Lower leg skin (tissue), 4 donors: ENCODE measurements at regions not wholly inside any gene's neighbourhood (a gene's known extent, or its start where the extent isn't known, plus 50 kb on each side); places are given as distances from the start of the nearest gene placed in this dataset.

Experiments used
- DNase-seq, 2 donors: peaks; one replicate each; pipeline ENCODE4 v3.0.0-alpha.2; 2019; ENCODE audit warnings: low spot score in 2 of 2
- H3K4me3 ChIP-seq: fragments of 200-600 bp; sonication (generic); 2 replicates; pipeline ENCODE4 v1.5.1; 2017; ENCODE audit warnings: mild to moderate bottlenecking, low read depth; ENCODE audit not compliant: poor library complexity, severe bottlenecking
- CTCF ChIP-seq, 3 donors: fragments of 450-650 bp; IDR thresholded peaks; one replicate each; pipeline ENCODE4 v1.5.1; 2016; ENCODE audit warnings: antibody characterized with exemption in 3 of 3, mild to moderate bottlenecking in 3 of 3, moderate library complexity in 2 of 3
- POLR2A ChIP-seq, 2 donors: fragments of 450-650 bp; IDR thresholded peaks; one replicate each; pipeline ENCODE4 v1.6.1; 2016 to 2017; ENCODE audit warnings: antibody characterized with exemption in 2 of 2, mild to moderate bottlenecking in 1 of 2, moderate library complexity in 1 of 2
- WGBS, 2 donors: methylation state at CpG; one replicate each; pipeline ENCODE4 v1.1.5; 2018; 5-methylcytosine and 5-hydroxymethylcytosine counted together
- intact Hi-C: fragments of 100-400 bp; cut with DNase I; formaldehyde crosslinking; loops from one replicate; pipeline ENCODE4 v1.15.0; 2023; ENCODE audit warnings: low total_unique reads

- DNase-seq, result no peak
- no peak overlapping the region for H3K4me3 ChIP-seq
- 20 to 26% methylated on average over 1 of the region's 1 CpG for WGBS, 2 donors
- TF ChIP-seq POLR2A (IDR thresholded peaks at IDR 0.05) (no peak), CTCF (IDR thresholded peaks at IDR 0.05) (no peak)
- intact Hi-C loops, result no loop called here
Observed at GRCh38 chr4:77308843-77309242, 151.8 kb downstream of the CCNG2 start.

GRCh38 chr4:77309496-77309895, 152.5 kb downstream of the CCNG2 start:
- H3K4me3 ChIP-seq, result no peak overlapping the region
- no peak for TF ChIP-seq POLR2A (IDR thresholded peaks at IDR 0.05)
- no peak for TF ChIP-seq CTCF (IDR thresholded peaks at IDR 0.05)
- intact Hi-C loops, result no loop called here
- WGBS, 2 donors, result 56 to 68% methylated on average over 2 of the region's 2 CpGs
- DNase-seq, result no peak

GRCh38 chr4:77310931-77311330, 153.9 kb downstream of the CCNG2 start:
- H3K4me3 ChIP-seq, result no peak overlapping the region
- TF ChIP-seq POLR2A (IDR thresholded peaks at IDR 0.05), result no peak
- TF ChIP-seq CTCF (IDR thresholded peaks at IDR 0.05), result no peak
- no peak for DNase-seq
- 27 to 43% methylated on average over 3 of the region's 3 CpGs for WGBS, 2 donors
- intact Hi-C loops, result no loop called here

GRCh38 chr4:77314697-77315096, 157.7 kb downstream of the CCNG2 start:
- no peak for DNase-seq
- TF ChIP-seq POLR2A (IDR thresholded peaks at IDR 0.05) (no peak), CTCF (IDR thresholded peaks at IDR 0.05) (no peak)
- WGBS, 2 donors, result 77 to 87% methylated on average over 4 of the region's 4 CpGs
- intact Hi-C loops, result no loop called here
- no peak overlapping the region for H3K4me3 ChIP-seq

- WGBS, 2 donors, result 74 to 79% methylated on average over 6 of the region's 6 CpGs
Observed at GRCh38 chr4:77327151-77327550, 170.1 kb downstream of the CCNG2 start.

More at GRCh38 chr4:77327151-77327550, 170.1 kb downstream of the CCNG2 start:
- intact Hi-C loops, result no loop called here
- H3K4me3 ChIP-seq, result no peak overlapping the region
- TF ChIP-seq CTCF (IDR thresholded peaks at IDR 0.05), result no peak
- no peak for TF ChIP-seq POLR2A (IDR thresholded peaks at IDR 0.05)
- DNase-seq, result no peak
